Progenitor cell of endocrine pancreas (in vitro differentiated cells): ENCODE measurements at regions not wholly inside any gene's neighbourhood (a gene's known extent, or its start where the extent isn't known, plus 50 kb on each side); places are given as distances from the start of the nearest gene placed in this dataset.

ENCODE experiments used
- DNase-seq: peaks from one replicate; pipeline ENCODE4 v3.0.0; 2021; ENCODE audit warnings: low spot score; ENCODE audit not compliant: unreplicated experiment
- H3K27ac Mint-ChIP-seq: 2 replicates; pipeline ENCODE4 v1.8.0; 2021; ENCODE audit warnings: mild to moderate bottlenecking, moderate library complexity, mixed read lengths
- H3K27me3 Mint-ChIP-seq: 2 replicates; pipeline ENCODE4 v1.8.0; 2021; ENCODE audit warnings: mixed read lengths
- H3K36me3 Mint-ChIP-seq: 2 replicates; pipeline ENCODE4 v1.8.0; 2022; ENCODE audit warnings: mixed read lengths; ENCODE audit not compliant: insufficient read depth
- H3K4me1 Mint-ChIP-seq: 2 replicates; pipeline ENCODE4 v1.8.0; 2021; ENCODE audit warnings: low read depth, mixed read lengths
- H3K4me3 Mint-ChIP-seq: 2 replicates; pipeline ENCODE4 v1.8.0; 2021; ENCODE audit warnings: low read depth, mild to moderate bottlenecking, moderate library complexity, mixed read lengths
- H3K9me3 Mint-ChIP-seq: 2 replicates; pipeline ENCODE4 v1.8.0; 2021; ENCODE audit warnings: low read depth, mixed read lengths
- CTCF ChIP-seq: fragments of 200-600 bp; sonication (generic); IDR thresholded peaks from one replicate; pipeline ENCODE4 v1.5.0; 2021; ENCODE audit warnings: antibody characterized with exemption, mild to moderate bottlenecking; ENCODE audit not compliant: unreplicated experiment

GRCh38 chr18:30103881-30104280 lies 938.7 kb downstream of the DSC3 start:
- Mint-ChIP-seq H3K4me1 (peaks cover 12% of the 10 kb centered on the region), H3K4me3 (no peak overlapping the region), H3K9me3 (no peaks in the 10 kb centered on the region), H3K36me3 (no peaks in the 10 kb centered on the region), H3K27me3 (no peaks in the 10 kb centered on the region), H3K27ac (no peak overlapping the region)
- TF ChIP-seq CTCF: no peak
- no peak for DNase-seq

DNA sequence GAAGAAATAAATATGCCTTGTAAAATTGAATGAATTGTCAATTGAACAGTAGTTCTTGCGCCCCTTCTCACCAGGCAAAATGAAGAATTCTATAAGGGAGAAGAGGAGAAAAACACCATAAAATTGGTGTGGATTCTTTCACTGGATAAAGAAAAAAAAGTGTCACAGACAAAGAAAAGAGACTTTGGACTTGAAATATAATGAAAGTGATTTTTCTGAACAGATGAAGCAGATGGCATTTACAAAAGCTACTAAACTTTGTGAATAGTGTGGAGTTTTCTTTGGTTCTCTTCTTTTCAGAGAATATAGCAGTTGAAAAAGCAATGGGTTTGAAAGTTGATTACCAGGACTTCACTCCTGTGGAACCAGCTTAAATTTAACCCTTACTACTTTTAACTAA lies 945.7 kb downstream of the DSC3 start:
- no peak overlapping the region for H3K4me3 Mint-ChIP-seq
- H3K9me3 Mint-ChIP-seq: no peaks in the 10 kb centered on the region

DNA sequence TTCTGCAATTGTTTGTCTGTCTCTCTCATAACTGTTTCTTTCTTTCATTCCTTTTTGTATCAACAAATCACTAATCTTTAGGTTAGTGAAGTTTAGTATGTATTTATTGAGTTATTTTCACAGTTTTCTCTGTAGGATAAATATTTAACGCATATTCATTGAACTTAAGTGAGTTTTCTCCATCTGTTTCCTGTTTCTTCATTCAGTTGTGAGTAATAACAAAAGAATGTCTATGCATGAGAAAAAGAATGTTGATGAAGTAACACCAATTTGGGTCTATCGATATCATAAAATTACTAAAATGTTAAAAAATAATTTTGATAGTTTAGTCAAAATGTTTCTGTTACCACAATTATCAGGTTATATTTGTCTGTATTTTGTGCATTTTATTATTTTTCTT lies 948.0 kb downstream of the DSC3 start:
- Mint-ChIP-seq H3K36me3 (no peaks in the 10 kb centered on the region), H3K27me3 (no peaks in the 10 kb centered on the region), H3K4me3 (no peak overlapping the region), H3K9me3 (no peaks in the 10 kb centered on the region), H3K27ac (no peak overlapping the region), H3K4me1 (no peaks in the 10 kb centered on the region)
- TF ChIP-seq CTCF: no peak
- DNase-seq: no peak

More for the DNA sequence above, 945.7 kb downstream of the DSC3 start:
- DNase-seq: no peak
- H3K4me1 Mint-ChIP-seq: peaks cover 2% of the 10 kb centered on the region
- no peaks in the 10 kb centered on the region for H3K36me3 Mint-ChIP-seq
- H3K27me3 Mint-ChIP-seq: no peaks in the 10 kb centered on the region
- no peak for TF ChIP-seq CTCF
- no peak overlapping the region for H3K27ac Mint-ChIP-seq

DNA sequence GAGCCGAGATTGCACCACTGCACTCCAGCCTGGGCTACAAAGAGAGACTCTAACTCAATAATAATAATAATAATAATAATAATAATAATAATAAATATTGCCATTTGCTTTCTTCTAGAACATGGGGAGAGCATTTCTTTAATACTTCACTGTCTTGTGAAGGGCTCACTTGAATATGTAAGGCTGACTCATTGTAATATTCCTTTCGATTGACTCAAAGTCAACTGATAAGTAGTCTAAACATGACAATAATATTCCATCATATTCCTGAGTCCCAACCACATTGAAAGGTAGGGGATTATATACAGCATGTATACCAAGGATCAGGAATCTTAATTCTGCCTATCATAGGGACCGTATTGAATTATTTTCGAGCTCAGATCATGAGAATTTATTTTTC lies 949.2 kb downstream of the DSC3 start:
- no peak for TF ChIP-seq CTCF
- Mint-ChIP-seq H3K9me3 (no peaks in the 10 kb centered on the region), H3K36me3 (no peaks in the 10 kb centered on the region), H3K4me3 (no peak overlapping the region), H3K27me3 (no peaks in the 10 kb centered on the region), H3K4me1 (no peaks in the 10 kb centered on the region), H3K27ac (no peak overlapping the region)
- DNase-seq: no peak

DNA sequence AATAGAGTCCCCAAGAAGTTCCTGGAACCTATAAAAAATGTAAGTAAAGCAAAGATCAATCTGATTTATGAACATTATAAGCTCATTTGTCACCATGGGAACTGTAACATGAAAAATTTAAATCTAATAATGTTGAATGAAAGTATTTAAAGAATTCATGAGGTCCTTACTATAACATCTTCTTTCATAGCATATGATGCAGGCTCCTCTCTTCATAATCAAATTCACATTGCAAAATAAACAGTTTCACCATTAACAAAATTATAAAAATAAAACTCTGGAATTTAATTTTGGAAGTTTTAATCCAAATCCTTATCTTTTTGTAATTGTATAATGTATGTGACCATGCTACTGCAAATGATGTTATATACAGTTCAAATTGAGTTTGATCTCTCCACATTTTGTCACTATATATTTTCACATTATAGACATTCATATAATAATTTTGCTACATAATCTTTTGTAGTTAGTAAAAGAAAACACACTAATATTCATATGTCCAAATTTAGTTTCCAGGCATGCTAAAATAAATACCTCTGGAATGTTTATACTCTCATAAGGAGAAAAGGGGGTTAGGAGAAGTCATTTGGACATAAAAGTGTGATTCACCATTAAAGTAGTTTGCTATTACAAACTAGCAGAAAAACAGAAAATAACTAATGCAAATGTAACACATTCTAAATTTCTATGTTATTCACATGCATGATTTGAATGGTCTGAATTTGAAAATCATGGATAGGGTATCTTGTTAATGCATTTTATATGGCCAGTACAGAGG lies 954.1 kb downstream of the DSC3 start:
- no peak for TF ChIP-seq CTCF
- H3K36me3 Mint-ChIP-seq: no peaks in the 10 kb centered on the region
- no peaks in the 10 kb centered on the region for H3K4me1 Mint-ChIP-seq
- H3K9me3 Mint-ChIP-seq: no peaks in the 10 kb centered on the region
- H3K27me3 Mint-ChIP-seq: no peaks in the 10 kb centered on the region
- DNase-seq: no peak
- H3K4me3 Mint-ChIP-seq: no peak overlapping the region
- H3K27ac Mint-ChIP-seq: no peak overlapping the region
